HEK293 (cell line): ENCODE measurements at regions not wholly inside any gene's neighbourhood (a gene's known extent, or its start where the extent isn't known, plus 50 kb on each side); places are given as distances from the start of the nearest gene placed in this dataset.

Experiments used
- ZNF19 ChIP-seq: fragments of 450-650 bp; formaldehyde crosslinking; IDR thresholded peaks from 2 replicates; pipeline ENCODE4; 2016; ENCODE audit warnings: missing biosample characterization, missing genetic modification characterization, low read depth
- ZNF423 ChIP-seq: fragments of 450-650 bp; formaldehyde crosslinking; IDR thresholded peaks from 2 replicates; pipeline ENCODE4 v1.5.1; 2016; ENCODE audit warnings: missing biosample characterization, missing genetic modification characterization
- ZNF501 ChIP-seq: fragments of 450-650 bp; formaldehyde crosslinking; IDR thresholded peaks from 2 replicates; pipeline ENCODE4 v1.5.1; 2016; ENCODE audit warnings: missing biosample characterization, missing genetic modification characterization
- ZNF510 ChIP-seq: fragments of 450-650 bp; formaldehyde crosslinking; IDR thresholded peaks from 2 replicates; pipeline ENCODE4 v1.5.1; 2018; ENCODE audit warnings: mild to moderate bottlenecking, missing genetic modification characterization, missing biosample characterization; ENCODE audit not compliant: insufficient replicate concordance
- ZNF629 ChIP-seq: fragments of 450-650 bp; formaldehyde crosslinking; IDR thresholded peaks from 2 replicates; pipeline ENCODE4 v1.5.1; 2017; ENCODE audit warnings: missing biosample characterization, missing genetic modification characterization
- TF ChIP-seq, protein P1 (sequence below): fragments of 450-650 bp; formaldehyde crosslinking; IDR thresholded peaks from 2 replicates; pipeline ENCODE4 v1.5.1; 2016; ENCODE audit warnings: missing biosample characterization, missing genetic modification characterization

DNA sequence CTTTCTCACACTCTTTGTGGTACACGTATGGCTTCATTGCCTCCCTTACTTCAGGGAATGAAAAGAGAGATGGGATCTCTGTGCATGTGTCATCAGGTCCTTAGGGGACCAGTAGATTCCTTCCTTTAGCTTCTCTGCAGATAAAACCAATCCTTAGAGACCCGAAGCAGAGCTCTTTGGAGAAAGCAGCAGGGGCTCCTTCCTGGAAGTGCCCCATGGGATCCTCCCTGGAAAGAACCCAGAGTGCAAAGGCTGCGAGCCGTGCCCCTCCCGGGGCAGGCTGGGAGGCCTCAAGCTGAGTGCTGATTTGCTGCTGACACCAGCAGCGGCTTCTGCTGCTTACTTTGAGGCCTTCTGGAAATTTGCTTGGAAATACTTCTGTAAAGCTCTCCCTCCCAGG is 328.6 kb upstream of the RGMA start:
- TF ChIP-seq, protein P1, sequence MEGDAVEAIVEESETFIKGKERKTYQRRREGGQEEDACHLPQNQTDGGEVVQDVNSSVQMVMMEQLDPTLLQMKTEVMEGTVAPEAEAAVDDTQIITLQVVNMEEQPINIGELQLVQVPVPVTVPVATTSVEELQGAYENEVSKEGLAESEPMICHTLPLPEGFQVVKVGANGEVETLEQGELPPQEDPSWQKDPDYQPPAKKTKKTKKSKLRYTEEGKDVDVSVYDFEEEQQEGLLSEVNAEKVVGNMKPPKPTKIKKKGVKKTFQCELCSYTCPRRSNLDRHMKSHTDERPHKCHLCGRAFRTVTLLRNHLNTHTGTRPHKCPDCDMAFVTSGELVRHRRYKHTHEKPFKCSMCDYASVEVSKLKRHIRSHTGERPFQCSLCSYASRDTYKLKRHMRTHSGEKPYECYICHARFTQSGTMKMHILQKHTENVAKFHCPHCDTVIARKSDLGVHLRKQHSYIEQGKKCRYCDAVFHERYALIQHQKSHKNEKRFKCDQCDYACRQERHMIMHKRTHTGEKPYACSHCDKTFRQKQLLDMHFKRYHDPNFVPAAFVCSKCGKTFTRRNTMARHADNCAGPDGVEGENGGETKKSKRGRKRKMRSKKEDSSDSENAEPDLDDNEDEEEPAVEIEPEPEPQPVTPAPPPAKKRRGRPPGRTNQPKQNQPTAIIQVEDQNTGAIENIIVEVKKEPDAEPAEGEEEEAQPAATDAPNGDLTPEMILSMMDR, result no peak
- TF ChIP-seq ZNF510 (tag by site-specific recombination) (no peak), ZNF501 (tag by site-specific recombination) (no peak), ZNF629 (tag by site-specific recombination) (no peak), ZNF423 (no peak), ZNF19 (tag by site-specific recombination) (no peak)
